GM19193 (cell line): ENCODE measurements at regions not wholly inside any gene's neighbourhood (a gene's known extent, or its start where the extent isn't known, plus 50 kb on each side); places are given as distances from the start of the nearest gene placed in this dataset.

Source experiments
- POLR2A ChIP-seq: IDR thresholded peaks from 4 replicates; pipeline ENCODE4 v1.6.1; 2011; ENCODE audit not compliant: insufficient read depth, insufficient read length; ENCODE audit errors: extremely low read depth

GRCh38 chr2:44825702-44826101 is 115.8 kb upstream of the SIX3 start:
- TF ChIP-seq POLR2A: no peak

GRCh38 chr2:44826601-44827000 is 114.9 kb upstream of the SIX3 start:
- TF ChIP-seq POLR2A: no peak

DNA sequence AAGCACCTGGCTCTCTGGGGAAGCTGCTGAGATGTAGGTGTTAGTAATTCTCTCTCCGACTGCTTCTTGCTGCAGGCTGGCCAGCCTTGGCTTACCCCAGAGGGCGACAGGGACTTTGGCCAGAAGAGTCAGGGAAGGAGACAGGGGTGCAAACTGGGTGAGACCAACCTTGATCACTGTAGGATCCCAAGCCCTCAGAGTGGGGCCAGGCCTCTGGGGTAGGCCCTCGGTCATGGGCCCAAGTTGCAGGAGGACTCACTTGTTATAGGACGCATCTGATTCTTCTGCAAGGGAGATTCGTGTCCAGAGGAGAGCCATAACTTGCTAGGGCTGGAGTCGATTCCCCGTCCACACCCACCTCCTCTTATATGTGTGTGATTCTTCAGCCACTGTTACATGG is 111.7 kb upstream of the SIX3 start:
- no peak for TF ChIP-seq POLR2A

- peak; percentile 14 for TF ChIP-seq POLR2A
Observed at GRCh38 chr2:44833171-44834069, 108.1 kb upstream of the SIX3 start.

DNA sequence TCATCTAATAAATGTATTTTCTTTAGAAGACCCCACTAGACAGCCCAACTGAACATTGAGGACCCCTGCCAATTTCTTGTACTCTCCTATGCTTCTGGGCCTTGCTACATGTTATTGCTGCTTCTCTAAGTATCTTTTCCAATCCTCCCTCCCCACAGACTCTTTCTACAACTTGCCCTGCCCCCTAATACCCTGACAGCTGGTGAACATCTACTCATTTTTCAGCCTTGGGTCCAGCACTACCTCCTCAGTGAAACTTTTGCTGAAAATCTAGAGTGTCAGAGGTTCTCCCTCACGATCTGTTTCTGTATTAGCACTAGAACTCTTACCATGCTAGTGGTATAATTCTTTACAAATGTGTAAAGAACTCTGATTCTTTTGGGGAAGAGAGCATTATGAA is 106.8 kb upstream of the SIX3 start:
- TF ChIP-seq POLR2A: no peak

GRCh38 chr2:44836174-44836573 is 105.3 kb upstream of the SIX3 start:
- TF ChIP-seq POLR2A: no peak

- no peak for TF ChIP-seq POLR2A
Observed at GRCh38 chr2:44836916-44837315, 104.6 kb upstream of the SIX3 start.

DNA sequence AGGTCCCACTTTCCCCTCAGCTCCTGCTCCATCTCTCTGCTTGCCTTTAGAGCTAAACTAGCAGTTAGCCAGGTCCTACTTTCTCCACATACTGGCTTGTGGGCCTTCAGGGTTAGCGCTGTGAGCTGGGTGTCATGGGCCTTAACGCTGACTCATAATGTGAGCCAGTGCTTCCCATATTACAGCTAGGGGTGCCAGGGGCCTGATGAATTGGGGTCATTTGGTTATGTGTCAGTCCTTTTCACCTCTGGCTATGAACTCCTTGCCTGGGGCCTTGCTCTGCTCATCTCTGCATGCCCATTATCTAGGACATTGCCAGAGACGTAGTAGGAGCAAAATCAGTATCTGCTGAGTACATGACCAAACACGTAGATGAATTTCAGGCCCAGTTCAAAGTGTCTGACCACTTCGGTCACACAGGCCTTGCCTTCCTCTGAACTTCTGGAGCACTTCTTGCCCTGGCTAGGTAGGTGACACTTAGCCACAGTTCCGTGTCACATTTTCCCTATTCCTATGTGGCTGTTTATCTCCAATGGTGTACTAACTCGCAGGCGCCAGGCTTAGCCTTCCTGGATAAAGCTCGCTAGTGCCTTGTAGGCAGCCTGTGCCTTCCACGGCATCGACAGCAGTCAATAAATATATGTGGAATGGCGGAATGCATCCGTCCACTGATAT is 103.2 kb upstream of the SIX3 start:
- TF ChIP-seq POLR2A: no peak

DNA sequence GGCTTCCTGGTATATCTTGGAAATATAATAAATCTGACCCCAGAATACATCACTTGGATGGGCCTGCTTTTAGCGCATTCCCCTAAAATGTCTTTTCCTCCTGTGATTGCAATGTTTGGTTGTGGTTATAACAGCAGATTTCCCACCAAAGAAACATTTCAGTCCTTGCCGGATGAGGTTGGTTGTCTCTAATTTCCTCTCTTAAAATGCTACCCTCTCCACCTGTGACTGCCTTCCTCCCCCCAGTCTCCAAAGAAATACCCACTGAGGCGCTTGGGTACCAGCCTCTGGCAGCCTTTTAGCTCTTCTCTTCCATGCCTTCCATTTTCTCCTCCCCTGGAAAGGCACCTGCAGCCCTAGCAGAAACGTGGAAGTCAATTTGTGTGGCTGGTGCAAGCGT is 102.1 kb upstream of the SIX3 start:
- no peak for TF ChIP-seq POLR2A

DNA sequence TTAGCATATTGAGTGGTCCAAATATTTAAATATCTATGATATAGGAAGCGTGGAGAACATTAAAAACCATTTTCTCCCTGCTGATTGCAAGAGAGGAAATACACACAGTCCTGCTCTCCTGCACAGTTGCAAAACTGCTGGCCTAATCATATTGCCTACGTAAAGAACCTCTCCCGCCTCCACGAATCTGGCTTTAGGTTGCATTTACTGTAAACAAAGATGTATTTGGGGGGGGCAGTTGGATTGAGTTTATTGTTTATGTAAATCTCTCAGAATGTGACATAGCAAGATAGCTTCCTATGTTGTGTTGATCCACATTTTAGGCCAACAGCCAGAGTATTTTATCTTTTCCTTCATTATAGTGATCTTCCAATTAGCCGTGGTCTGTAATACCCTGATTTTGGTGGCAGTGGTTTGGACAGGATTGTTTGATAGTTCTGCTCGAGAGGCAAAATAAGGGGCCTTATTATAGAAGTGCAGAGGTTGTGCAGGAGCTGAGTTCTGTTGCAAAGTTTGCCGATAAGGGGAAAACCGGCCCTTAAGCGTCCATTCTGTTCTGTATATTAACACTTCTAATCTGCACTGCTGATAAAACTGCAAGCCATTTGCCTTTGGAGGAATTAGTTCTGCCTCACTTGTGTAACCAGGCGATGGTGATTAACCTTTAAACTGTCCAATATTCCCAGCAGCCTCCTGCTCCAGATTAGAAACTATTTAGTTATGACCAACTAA is 101.6 kb upstream of the SIX3 start:
- no peak for TF ChIP-seq POLR2A

- TF ChIP-seq POLR2A: no peak
Observed at GRCh38 chr2:44840503-44840850, 101.0 kb upstream of the SIX3 start.

- no peak for TF ChIP-seq POLR2A
Observed at GRCh38 chr2:44843086-44843485, 98.4 kb upstream of the SIX3 start.

GRCh38 chr2:44843641-44844310 is 97.7 kb upstream of the SIX3 start:
- TF ChIP-seq POLR2A: no peak

DNA sequence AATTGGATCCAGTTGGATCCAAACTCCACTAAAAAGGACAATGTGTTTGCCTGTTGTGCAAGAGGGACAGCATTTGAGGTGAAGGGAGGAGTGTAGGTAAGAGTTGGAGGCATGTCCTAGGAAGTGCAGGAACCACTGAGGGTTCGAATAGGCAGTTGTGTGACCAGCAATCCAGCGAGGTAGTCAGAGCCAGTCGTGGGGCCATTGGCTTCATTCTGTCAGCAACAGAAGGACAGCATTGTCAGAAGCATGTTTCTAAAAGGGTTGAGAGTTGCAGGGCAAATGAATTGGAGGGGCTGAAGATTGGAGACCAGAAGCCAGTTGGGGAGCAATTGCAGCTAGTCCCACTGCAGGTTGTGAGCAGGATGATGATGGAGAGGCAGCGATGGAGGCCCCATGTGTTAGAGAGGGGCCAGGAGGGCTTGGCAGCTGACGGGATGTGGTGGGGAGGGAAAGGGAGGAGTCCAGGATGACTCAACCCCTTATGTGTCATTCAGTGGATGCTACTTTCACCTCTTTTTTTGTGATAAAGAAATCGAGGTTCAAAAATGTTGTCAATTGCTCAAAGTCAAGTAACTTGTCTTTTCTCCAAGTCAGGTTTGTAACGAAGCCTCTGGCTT is 96.7 kb upstream of the SIX3 start:
- no peak for TF ChIP-seq POLR2A

GRCh38 chr2:44848026-44848425 is 93.5 kb upstream of the SIX3 start:
- no peak for TF ChIP-seq POLR2A
